ENCODE measurements at regions not wholly inside any gene's neighbourhood (a gene's known extent, or its start where the extent isn't known, plus 50 kb on each side); places are given as distances from the start of the nearest gene placed in this dataset.
A peak's percentile ranks its signal among the peaks of the same experiment; 100 is the strongest.

GRCh38 chr13:31955101-31955500 is 76.5 kb upstream of the FRY start:
- Histone ChIP-seq H3K4me1 (ENCODE audit: control insufficient read depth in 1 of 2, insufficient read depth in 2 of 2, low read length in 2 of 2) (no peaks in the 10 kb centered on the region), H3K27me3 (ENCODE audit: control insufficient read depth in 1 of 2, insufficient read depth in 2 of 2, low read length in 1 of 2) (no peaks in the 10 kb centered on the region), H3K4me3 (ENCODE audit: low read length in 2 of 2) (no peak overlapping the region), H3K27ac (ENCODE audit: low read depth in 1 of 2, low read length in 2 of 2) (no peak overlapping the region), H3K36me3 (ENCODE audit: control insufficient read depth in 1 of 2, insufficient read depth in 2 of 2, low read length in 1 of 2) (peaks cover 0 to 2% of the 10 kb centered on the region in 2 donors), H3K9me3 (ENCODE audit: control insufficient read depth, low read length) (no peaks in the 10 kb centered on the region)
- ATAC-seq (ENCODE audit: low FRiP score) (no peak), DNase-seq (no peak)
- 82 to 84% methylated on average over 3 of the region's 3 CpGs for WGBS, 2 donors
- intact Hi-C loops (cut with DNase I) = no loop called here

- DNase-seq (no peak), ATAC-seq (ENCODE audit: low FRiP score) (no peak)
- intact Hi-C loops (cut with DNase I) = no loop called here
- H3K36me3 ChIP-seq (ENCODE audit: control insufficient read depth in 1 of 2, insufficient read depth in 2 of 2, low read length in 1 of 2) = peaks cover 0 to 2% of the 10 kb centered on the region in 2 donors
- no peak overlapping the region for H3K4me3 ChIP-seq (ENCODE audit: low read length in 2 of 2)
- no peaks in the 10 kb centered on the region for H3K9me3 ChIP-seq (ENCODE audit: control insufficient read depth, low read length)
- 75 to 79% methylated on average over 5 of the region's 5 CpGs for WGBS, 2 donors
- no peak overlapping the region for H3K27ac ChIP-seq (ENCODE audit: low read depth in 1 of 2, low read length in 2 of 2)
- H3K4me1 ChIP-seq (ENCODE audit: control insufficient read depth in 1 of 2, insufficient read depth in 2 of 2, low read length in 2 of 2) = no peaks in the 10 kb centered on the region
- no peaks in the 10 kb centered on the region for H3K27me3 ChIP-seq (ENCODE audit: control insufficient read depth in 1 of 2, insufficient read depth in 2 of 2, low read length in 1 of 2)
Measured at GRCh38 chr13:31955741-31956140, 75.8 kb upstream of the FRY start.

GRCh38 chr13:31956980-31957644 is 74.5 kb upstream of the FRY start:
- no peaks in the 10 kb centered on the region for H3K27me3 ChIP-seq (ENCODE audit: control insufficient read depth in 1 of 2, insufficient read depth in 2 of 2, low read length in 1 of 2)
- DNase-seq = no peak
- no peaks in the 10 kb centered on the region for H3K36me3 ChIP-seq (ENCODE audit: control insufficient read depth in 1 of 2, insufficient read depth in 2 of 2, low read length in 1 of 2)
- no peak for ATAC-seq (ENCODE audit: low FRiP score)
- no peaks in the 10 kb centered on the region for H3K4me1 ChIP-seq (ENCODE audit: control insufficient read depth in 1 of 2, insufficient read depth in 2 of 2, low read length in 2 of 2)
- WGBS, 2 donors = 31 to 46% methylated on average over 2 of the region's 2 CpGs
- intact Hi-C loops (cut with DNase I) = no loop called here
- no peak overlapping the region for H3K4me3 ChIP-seq (ENCODE audit: low read length in 2 of 2)
- no peaks in the 10 kb centered on the region for H3K9me3 ChIP-seq (ENCODE audit: control insufficient read depth, low read length)
- H3K27ac ChIP-seq (ENCODE audit: low read depth in 1 of 2, low read length in 2 of 2) = no peak overlapping the region

- DNase-seq = no peak
- H3K4me1 ChIP-seq (ENCODE audit: control insufficient read depth in 1 of 2, insufficient read depth in 2 of 2, low read length in 2 of 2) = no peaks in the 10 kb centered on the region
- no peaks in the 10 kb centered on the region for H3K9me3 ChIP-seq (ENCODE audit: control insufficient read depth, low read length)
- intact Hi-C loops (cut with DNase I) = no loop called here
- H3K4me3 ChIP-seq (ENCODE audit: low read length in 2 of 2) = no peak overlapping the region
- no peaks in the 10 kb centered on the region for H3K36me3 ChIP-seq (ENCODE audit: control insufficient read depth in 1 of 2, insufficient read depth in 2 of 2, low read length in 1 of 2)
- H3K27ac ChIP-seq (ENCODE audit: low read depth in 1 of 2, low read length in 2 of 2) = no peak overlapping the region
- ATAC-seq (ENCODE audit: low FRiP score) = no peak
- 85 to 87% methylated on average over 2 of the region's 2 CpGs for WGBS, 2 donors
- H3K27me3 ChIP-seq (ENCODE audit: control insufficient read depth in 1 of 2, insufficient read depth in 2 of 2, low read length in 1 of 2) = no peaks in the 10 kb centered on the region
Measured at GRCh38 chr13:31957772-31958171, 73.8 kb upstream of the FRY start.

GRCh38 chr13:31962731-31963370 is 68.7 kb upstream of the FRY start:
- Histone ChIP-seq H3K36me3 (ENCODE audit: control insufficient read depth in 1 of 2, insufficient read depth in 2 of 2, low read length in 1 of 2) (no peaks in the 10 kb centered on the region), H3K27me3 (ENCODE audit: control insufficient read depth in 1 of 2, insufficient read depth in 2 of 2, low read length in 1 of 2) (no peaks in the 10 kb centered on the region), H3K27ac (ENCODE audit: low read depth in 1 of 2, low read length in 2 of 2) (no peak overlapping the region), H3K4me3 (ENCODE audit: low read length in 2 of 2) (no peak overlapping the region), H3K4me1 (ENCODE audit: control insufficient read depth in 1 of 2, insufficient read depth in 2 of 2, low read length in 2 of 2) (peaks cover 0 to 1% of the 10 kb centered on the region in 2 donors), H3K9me3 (ENCODE audit: control insufficient read depth, low read length) (no peaks in the 10 kb centered on the region)
- ATAC-seq (ENCODE audit: low FRiP score) = no peak
- no peak for DNase-seq
- intact Hi-C loops (cut with DNase I) = no loop called here
- WGBS, 2 donors = 84% methylated on average over 3 of the region's 3 CpGs

- Histone ChIP-seq H3K4me3 (ENCODE audit: low read length in 2 of 2) (no peak overlapping the region), H3K9me3 (ENCODE audit: control insufficient read depth, low read length) (no peaks in the 10 kb centered on the region), H3K27ac (ENCODE audit: low read depth in 1 of 2, low read length in 2 of 2) (no peak overlapping the region), H3K4me1 (ENCODE audit: control insufficient read depth in 1 of 2, insufficient read depth in 2 of 2, low read length in 2 of 2) (peaks cover 0 to 1% of the 10 kb centered on the region in 2 donors), H3K27me3 (ENCODE audit: control insufficient read depth in 1 of 2, insufficient read depth in 2 of 2, low read length in 1 of 2) (no peaks in the 10 kb centered on the region), H3K36me3 (ENCODE audit: control insufficient read depth in 1 of 2, insufficient read depth in 2 of 2, low read length in 1 of 2) (no peaks in the 10 kb centered on the region)
- no peak for ATAC-seq (ENCODE audit: low FRiP score)
- WGBS, 2 donors = 92 to 98% methylated on average over 1 of the region's 1 CpG
- intact Hi-C loops (cut with DNase I) = no loop called here
- no peak for DNase-seq
Measured at GRCh38 chr13:31963631-31964030, 67.9 kb upstream of the FRY start.

GRCh38 chr13:31964168-31964567 is 67.4 kb upstream of the FRY start:
- H3K36me3 ChIP-seq (ENCODE audit: control insufficient read depth in 1 of 2, insufficient read depth in 2 of 2, low read length in 1 of 2) = no peaks in the 10 kb centered on the region
- intact Hi-C loops (cut with DNase I) = no loop called here
- no peaks in the 10 kb centered on the region for H3K9me3 ChIP-seq (ENCODE audit: control insufficient read depth, low read length)
- no peak overlapping the region for H3K27ac ChIP-seq (ENCODE audit: low read depth in 1 of 2, low read length in 2 of 2)
- H3K27me3 ChIP-seq (ENCODE audit: control insufficient read depth in 1 of 2, insufficient read depth in 2 of 2, low read length in 1 of 2) = no peaks in the 10 kb centered on the region
- WGBS, 2 donors = 95 to 96% methylated on average over 2 of the region's 2 CpGs
- no peak overlapping the region for H3K4me3 ChIP-seq (ENCODE audit: low read length in 2 of 2)
- no peak for ATAC-seq (ENCODE audit: low FRiP score)
- no peak for DNase-seq
- peaks cover 0 to 1% of the 10 kb centered on the region in 2 donors for H3K4me1 ChIP-seq (ENCODE audit: control insufficient read depth in 1 of 2, insufficient read depth in 2 of 2, low read length in 2 of 2)

- intact Hi-C loops (cut with DNase I) = no loop called here
- DNase-seq = no peak
- 6 to 7% methylated on average over 3 of the region's 3 CpGs for WGBS, 2 donors
- Histone ChIP-seq H3K4me3 (ENCODE audit: low read length in 2 of 2) (no peak overlapping the region), H3K9me3 (ENCODE audit: control insufficient read depth, low read length) (no peaks in the 10 kb centered on the region), H3K36me3 (ENCODE audit: control insufficient read depth in 1 of 2, insufficient read depth in 2 of 2, low read length in 1 of 2) (no peaks in the 10 kb centered on the region), H3K27me3 (ENCODE audit: control insufficient read depth in 1 of 2, insufficient read depth in 2 of 2, low read length in 1 of 2) (no peaks in the 10 kb centered on the region), H3K27ac (ENCODE audit: low read depth in 1 of 2, low read length in 2 of 2) (no peak overlapping the region), H3K4me1 (ENCODE audit: control insufficient read depth in 1 of 2, insufficient read depth in 2 of 2, low read length in 2 of 2) (peaks cover 0 to 1% of the 10 kb centered on the region in 2 donors)
- peak; percentile 64 for ATAC-seq (ENCODE audit: low FRiP score)
Measured at GRCh38 chr13:31965361-31966066, 66.1 kb upstream of the FRY start.

GRCh38 chr13:31967155-31967554 is 64.4 kb upstream of the FRY start:
- 77 to 93% methylated on average over 1 of the region's 1 CpG for WGBS, 2 donors
- DNase-seq = no peak
- Histone ChIP-seq H3K4me3 (ENCODE audit: low read length in 2 of 2) (no peak overlapping the region), H3K36me3 (ENCODE audit: control insufficient read depth in 1 of 2, insufficient read depth in 2 of 2, low read length in 1 of 2) (no peaks in the 10 kb centered on the region), H3K4me1 (ENCODE audit: control insufficient read depth in 1 of 2, insufficient read depth in 2 of 2, low read length in 2 of 2) (peaks cover 0 to 1% of the 10 kb centered on the region in 2 donors), H3K27me3 (ENCODE audit: control insufficient read depth in 1 of 2, insufficient read depth in 2 of 2, low read length in 1 of 2) (no peaks in the 10 kb centered on the region), H3K27ac (ENCODE audit: low read depth in 1 of 2, low read length in 2 of 2) (no peak overlapping the region), H3K9me3 (ENCODE audit: control insufficient read depth, low read length) (no peaks in the 10 kb centered on the region)
- intact Hi-C loops (cut with DNase I) = no loop called here
- no peak for ATAC-seq (ENCODE audit: low FRiP score)

All from aorta (tissue), 5 donors.